HS-27A (cell line): ENCODE measurements at regions not wholly inside any gene's neighbourhood (a gene's known extent, or its start where the extent isn't known, plus 50 kb on each side); places are given as distances from the start of the nearest gene placed in this dataset.

Experiments used
- DNase-seq: peaks from one replicate; pipeline ENCODE4 v3.0.0-alpha.2; 2012; ENCODE audit warnings: low read depth, missing footprints

- no peak for DNase-seq
These were observed 531.0 kb upstream of the SETBP1 start for GRCh38 chr18:44149706-44150105.

- DNase-seq: no peak
These were observed 526.7 kb upstream of the SETBP1 start for GRCh38 chr18:44153981-44154380.

- DNase-seq: no peak
These were observed 524.6 kb upstream of the SETBP1 start for GRCh38 chr18:44156126-44156525.

GRCh38 chr18:44156776-44157335 is 523.8 kb upstream of the SETBP1 start:
- no peak for DNase-seq

GRCh38 chr18:44170208-44170880 is 510.3 kb upstream of the SETBP1 start:
- no peak for DNase-seq

GRCh38 chr18:44171301-44171700 is 509.4 kb upstream of the SETBP1 start:
- no peak for DNase-seq

- no peak for DNase-seq
These were observed 504.8 kb upstream of the SETBP1 start for GRCh38 chr18:44175891-44176290.

- DNase-seq: no peak
These were observed 502.2 kb upstream of the SETBP1 start for GRCh38 chr18:44178476-44178875.

- DNase-seq: no peak
These were observed 501.0 kb upstream of the SETBP1 start for GRCh38 chr18:44179693-44180092.

GRCh38 chr18:44180683-44181082 is 500.0 kb upstream of the SETBP1 start:
- DNase-seq: no peak

GRCh38 chr18:44181951-44182747 is 498.5 kb upstream of the SETBP1 start:
- DNase-seq: no peak

- DNase-seq: no peak
These were observed 494.7 kb upstream of the SETBP1 start for GRCh38 chr18:44186001-44186400.

GRCh38 chr18:44187090-44187489 is 493.6 kb upstream of the SETBP1 start:
- DNase-seq: no peak

- DNase-seq: no peak
These were observed 485.1 kb upstream of the SETBP1 start for GRCh38 chr18:44195394-44196140.

GRCh38 chr18:44197832-44198611 is 482.7 kb upstream of the SETBP1 start:
- no peak for DNase-seq

- no peak for DNase-seq
These were observed 481.9 kb upstream of the SETBP1 start for GRCh38 chr18:44198612-44199284.

- DNase-seq: no peak
These were observed 467.4 kb upstream of the SETBP1 start for GRCh38 chr18:44213293-44213692.

- no peak for DNase-seq
These were observed 466.3 kb upstream of the SETBP1 start for GRCh38 chr18:44214396-44214795.

- no peak for DNase-seq
These were observed 464.5 kb upstream of the SETBP1 start for GRCh38 chr18:44216169-44216568.

GRCh38 chr18:44227501-44227900 is 453.2 kb upstream of the SETBP1 start:
- DNase-seq: no peak

- DNase-seq: no peak
These were observed 451.0 kb upstream of the SETBP1 start for GRCh38 chr18:44229693-44230108.
